ENCODE measurements at regions not wholly inside any gene's neighbourhood (a gene's known extent, or its start where the extent isn't known, plus 50 kb on each side); places are given as distances from the start of the nearest gene placed in this dataset.
A peak's percentile ranks its signal among the peaks of the same experiment; 100 is the strongest.

GRCh38 chr5:133854554-133854953 is 113.9 kb downstream of the C5orf15 start:
- ATAC-seq, result no peak

- no peak for ATAC-seq
These were observed 114.6 kb downstream of the C5orf15 start for GRCh38 chr5:133853646-133854365.

DNA sequence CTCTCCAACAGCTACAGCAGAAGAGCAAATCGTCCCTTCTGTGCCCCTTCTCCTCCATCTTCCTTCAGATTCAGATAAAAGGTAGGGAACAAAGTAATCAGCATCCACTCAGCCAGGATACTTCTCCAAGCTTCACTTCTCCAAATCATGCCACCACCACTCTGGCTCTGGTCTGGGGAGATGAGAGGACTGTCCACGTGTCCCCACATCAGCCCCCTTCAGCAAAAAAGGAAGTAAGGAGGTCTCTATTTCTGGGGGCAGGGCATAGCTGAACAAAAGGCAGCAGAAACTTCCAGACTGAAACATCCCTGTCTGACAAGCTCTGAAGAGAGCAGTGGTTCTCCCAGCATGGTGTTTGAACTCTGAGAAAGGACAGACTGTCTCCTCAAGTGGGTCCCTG is 116.9 kb downstream of the C5orf15 start:
- ATAC-seq, result no peak

- no peak for ATAC-seq
These were observed 117.6 kb downstream of the C5orf15 start for GRCh38 chr5:133850811-133851210.

- no peak for ATAC-seq
These were observed 119.3 kb downstream of the C5orf15 start for GRCh38 chr5:133849116-133849515.

DNA sequence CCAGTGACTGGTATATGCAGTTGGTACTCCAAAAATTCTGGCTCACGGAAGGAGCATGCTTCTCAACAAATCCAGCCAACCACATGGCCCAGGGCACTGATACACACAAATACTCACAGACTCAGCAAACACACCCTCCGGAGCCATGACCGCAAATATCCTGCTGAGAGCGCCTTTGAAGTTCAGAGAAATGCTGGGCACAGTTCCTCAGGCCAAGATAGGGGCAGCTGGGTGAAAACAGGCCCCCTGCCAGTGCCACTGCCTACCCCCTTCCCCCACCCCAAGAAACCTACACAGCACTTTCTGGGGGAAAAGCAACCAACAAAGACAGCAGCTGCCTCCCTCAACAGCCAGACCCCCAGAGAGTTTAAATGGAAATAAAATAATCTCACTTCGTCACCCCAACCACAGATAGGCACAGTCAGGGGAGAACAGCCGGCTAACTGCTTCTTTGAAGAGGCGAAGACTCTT is 120.0 kb downstream of the C5orf15 start:
- ATAC-seq, result peak; percentile 43

GRCh38 chr5:133847886-133848285 is 120.5 kb downstream of the C5orf15 start:
- no peak for ATAC-seq

DNA sequence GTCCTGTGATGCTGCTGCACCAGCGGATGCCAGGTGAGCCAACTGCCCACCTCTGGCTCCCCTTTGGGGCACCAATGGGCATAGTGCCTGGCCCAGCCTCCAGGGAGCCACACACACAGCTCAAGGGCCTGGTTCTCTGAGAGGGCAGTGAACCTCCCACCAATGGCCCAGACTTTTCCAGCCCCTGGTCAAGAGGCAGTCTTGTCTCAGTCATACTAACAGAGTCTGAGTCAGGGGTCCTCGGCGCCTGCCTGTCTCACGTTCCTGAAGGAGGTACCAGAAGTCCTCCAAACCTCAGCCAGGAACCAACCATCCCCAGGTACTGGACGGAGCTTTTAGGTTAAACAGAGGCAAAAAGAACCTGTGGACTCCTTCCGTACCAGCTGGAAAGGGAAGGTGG is 121.1 kb downstream of the C5orf15 start:
- ATAC-seq, result no peak

- no peak for ATAC-seq
These were observed 121.8 kb downstream of the C5orf15 start for GRCh38 chr5:133846478-133847226.

DNA sequence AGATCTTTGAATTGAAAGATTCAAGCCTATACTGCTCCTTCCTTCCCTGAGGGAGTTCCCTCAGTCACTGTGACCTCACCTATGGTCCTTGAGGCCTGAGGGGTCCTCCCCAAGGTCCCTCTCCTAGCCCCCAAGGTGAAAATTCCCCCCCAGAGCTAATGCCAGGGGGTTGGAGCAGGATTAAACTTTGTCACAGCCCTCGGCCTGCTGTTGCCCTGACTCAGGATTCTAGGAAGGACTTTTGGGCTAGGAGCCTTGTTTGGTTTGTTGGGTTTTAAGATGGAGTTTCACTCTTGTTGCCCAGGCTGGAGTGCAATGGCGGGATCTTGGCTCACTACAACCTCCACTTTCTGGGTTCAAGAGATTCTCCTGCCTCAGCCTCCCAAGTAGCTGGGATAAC is 123.2 kb downstream of the C5orf15 start:
- ATAC-seq, result no peak

DNA sequence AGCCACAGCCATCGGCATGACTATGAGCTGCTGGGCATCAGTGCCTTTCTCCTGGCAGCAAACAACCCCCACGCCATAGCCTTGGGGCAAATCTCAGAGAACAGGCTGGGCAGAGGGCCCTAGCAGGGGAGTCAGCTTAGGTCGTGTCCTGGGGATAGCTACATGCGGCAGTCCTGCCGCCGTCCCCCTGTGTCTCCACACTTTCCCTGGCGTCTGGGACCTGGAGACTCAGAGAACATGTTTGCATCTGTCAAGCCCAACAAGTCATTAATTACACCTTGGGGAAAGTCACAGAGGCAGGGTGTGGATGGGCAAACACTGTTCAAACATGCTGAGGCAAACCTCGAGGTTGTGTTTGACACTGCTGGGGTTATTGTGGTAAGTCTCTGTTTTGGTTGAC is 123.6 kb downstream of the C5orf15 start:
- peak; percentile 88 for ATAC-seq

GRCh38 chr5:133843911-133844310 is 124.5 kb downstream of the C5orf15 start:
- ATAC-seq, result no peak

DNA sequence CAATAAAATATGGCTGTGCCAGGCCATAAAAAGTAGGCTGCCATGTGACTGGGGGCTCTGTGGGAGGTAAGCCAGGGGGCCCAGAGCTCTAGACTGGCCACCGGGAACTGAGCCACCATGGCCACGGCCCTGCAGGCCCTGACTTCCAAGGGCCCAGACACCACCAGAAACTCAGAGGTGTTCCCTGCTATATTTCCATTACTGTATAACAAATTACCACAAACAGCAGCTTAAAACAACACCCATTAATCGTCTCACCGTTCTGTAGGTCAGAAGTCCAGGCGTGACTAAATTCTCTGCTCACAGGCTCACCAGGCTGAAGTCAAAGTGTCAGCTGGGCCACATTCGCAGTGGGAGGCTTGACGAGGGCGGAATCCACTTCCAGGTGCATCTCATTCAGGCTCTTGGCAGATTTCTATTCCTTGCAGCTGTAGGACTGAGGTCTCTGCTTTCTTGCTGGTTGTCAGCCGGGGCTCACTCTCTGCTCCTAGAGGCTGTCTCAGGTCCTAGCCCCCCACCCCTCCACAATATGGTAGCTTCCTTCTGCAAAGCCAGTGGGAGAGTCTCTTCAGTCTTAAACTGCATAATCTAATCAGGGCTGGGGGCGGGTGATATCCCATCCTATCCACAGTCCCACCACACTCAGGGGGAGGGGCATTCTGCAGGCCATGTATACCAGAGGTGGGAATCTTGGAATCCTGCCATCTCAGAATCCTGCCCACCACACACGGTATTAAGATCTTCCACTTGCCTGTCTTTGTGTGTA is 125.4 kb downstream of the C5orf15 start:
- ATAC-seq, result no peak

DNA sequence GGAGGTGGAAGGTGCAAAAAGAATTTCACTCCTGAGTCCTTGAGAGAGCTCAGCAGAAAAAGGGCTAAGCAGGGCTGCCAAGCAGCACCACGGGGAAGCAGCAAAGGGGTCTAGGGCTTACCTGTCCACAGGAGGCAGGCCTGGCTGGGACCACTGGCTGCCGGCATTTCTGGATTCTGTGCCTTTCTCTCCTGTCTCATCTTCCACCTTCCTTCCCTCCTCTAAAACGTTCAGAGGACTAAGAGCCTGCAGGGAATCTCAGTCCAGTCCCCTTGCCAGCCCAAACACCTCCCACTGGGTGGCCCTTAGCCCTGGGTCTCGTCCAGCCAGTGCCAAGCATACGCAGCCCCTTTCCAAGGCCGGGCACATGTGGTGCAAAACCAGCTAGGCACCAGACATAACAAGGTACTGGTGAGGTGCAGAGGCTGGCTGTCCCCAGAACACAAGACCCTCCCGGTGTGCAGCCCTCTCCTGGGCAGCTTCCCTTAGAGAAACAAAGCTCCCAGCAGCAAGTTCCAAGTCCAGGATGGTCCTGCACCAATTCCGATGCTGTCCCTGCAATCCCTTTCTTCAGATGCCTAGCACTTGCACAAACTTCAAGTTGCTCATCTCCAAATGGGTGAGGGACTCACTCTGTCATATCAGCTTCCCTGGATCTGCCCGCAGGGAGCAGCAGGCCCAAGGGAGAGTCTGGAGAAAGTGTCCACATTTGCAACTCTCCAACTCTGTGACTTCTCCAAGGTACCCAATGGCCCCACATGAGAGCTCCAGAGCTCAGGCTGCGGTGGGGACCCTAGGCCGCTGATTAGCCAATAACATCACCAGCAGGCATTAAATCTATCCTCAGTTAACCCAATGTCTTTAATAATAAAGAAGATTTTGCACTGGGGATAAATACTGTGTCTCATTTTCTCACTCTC is 126.3 kb downstream of the C5orf15 start:
- ATAC-seq, result no peak

GRCh38 chr5:133840168-133840567 is 128.3 kb downstream of the C5orf15 start:
- ATAC-seq, result no peak

- no peak for ATAC-seq
These were observed 128.7 kb downstream of the C5orf15 start for GRCh38 chr5:133839721-133840120.

DNA sequence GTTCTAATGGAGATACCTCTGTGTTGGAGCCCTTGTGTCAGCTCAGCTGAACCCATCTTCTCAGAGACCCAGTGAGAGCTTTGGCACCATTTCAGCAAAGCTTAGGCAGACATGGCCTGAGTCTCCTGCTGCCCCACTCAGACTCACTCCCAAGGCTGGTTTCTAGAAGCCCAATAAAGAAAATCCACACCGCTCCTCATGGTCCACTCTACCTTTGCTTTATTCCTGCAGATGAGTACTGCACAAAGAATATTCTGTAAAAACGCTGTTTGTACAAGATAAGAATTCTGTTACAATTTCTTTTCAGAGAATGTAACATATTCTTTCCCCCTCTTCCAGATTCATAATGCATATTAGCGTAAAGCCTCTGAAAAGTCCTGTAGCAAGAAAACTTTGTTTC is 129.3 kb downstream of the C5orf15 start:
- no peak for ATAC-seq

- ATAC-seq, result no peak
These were observed 130.1 kb downstream of the C5orf15 start for GRCh38 chr5:133838286-133838685.

GRCh38 chr5:133831491-133832224 is 136.8 kb downstream of the C5orf15 start:
- peak; percentile 58 for ATAC-seq

- ATAC-seq, result no peak
These were observed 137.5 kb downstream of the C5orf15 start for GRCh38 chr5:133830911-133831310.

GRCh38 chr5:133830281-133830680 is 138.1 kb downstream of the C5orf15 start:
- ATAC-seq, result no peak

GRCh38 chr5:133829786-133830185 is 138.6 kb downstream of the C5orf15 start:
- ATAC-seq, result no peak
